ENCODE measurements at regions not wholly inside any gene's neighbourhood (a gene's known extent, or its start where the extent isn't known, plus 50 kb on each side); places are given as distances from the start of the nearest gene placed in this dataset.
A peak's percentile ranks its signal among the peaks of the same experiment; 100 is the strongest.

GRCh38 chr9:124179196-124180071 lies 78.3 kb upstream of the NEK6 start:
- DNase-seq, result no peak

- DNase-seq, result no peak
These were observed 77.2 kb upstream of the NEK6 start for GRCh38 chr9:124180557-124180956.

GRCh38 chr9:124182741-124183140 lies 75.0 kb upstream of the NEK6 start:
- no peak for DNase-seq

DNA sequence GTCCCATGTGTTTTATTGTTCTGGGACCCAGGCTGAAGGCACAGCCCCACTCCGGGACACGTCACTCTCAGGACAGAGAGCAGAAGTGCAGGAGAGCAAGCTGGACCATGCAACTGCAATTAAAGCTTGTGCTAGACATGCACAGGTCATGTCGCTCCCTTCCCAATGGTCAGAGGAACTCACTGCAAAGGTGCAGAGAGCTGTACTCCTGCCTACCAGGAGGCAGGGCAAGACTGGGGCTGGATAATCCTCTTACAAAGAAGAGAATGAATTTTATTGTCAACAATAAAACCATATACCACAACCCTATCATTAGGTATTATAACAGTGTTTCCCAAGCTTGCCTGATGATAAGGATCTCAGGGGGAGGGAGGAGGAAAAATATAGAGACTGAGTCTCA lies 74.0 kb upstream of the NEK6 start:
- no peak for DNase-seq

DNA sequence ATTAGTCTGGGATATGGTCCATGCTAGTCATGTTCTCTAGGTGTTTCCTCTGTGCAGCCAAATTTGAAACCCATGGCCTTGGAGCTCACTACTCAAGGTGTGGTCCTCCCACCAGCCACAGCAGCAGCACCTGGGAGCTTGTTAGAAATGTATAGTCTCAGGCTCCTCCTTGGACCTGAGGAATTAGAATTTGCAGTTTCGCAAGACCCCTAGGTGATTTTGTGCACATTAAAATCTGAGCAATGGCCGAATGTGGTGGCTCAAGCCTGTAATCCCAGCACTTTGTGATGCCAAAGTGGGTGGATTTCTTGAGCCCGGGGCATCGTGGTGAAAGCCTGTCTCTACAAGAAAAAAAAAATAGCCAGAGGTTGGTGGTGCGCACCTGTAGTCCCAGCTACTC lies 72.3 kb upstream of the NEK6 start:
- no peak for DNase-seq

- DNase-seq, result no peak
These were observed 70.4 kb upstream of the NEK6 start for GRCh38 chr9:124187311-124187710.

DNA sequence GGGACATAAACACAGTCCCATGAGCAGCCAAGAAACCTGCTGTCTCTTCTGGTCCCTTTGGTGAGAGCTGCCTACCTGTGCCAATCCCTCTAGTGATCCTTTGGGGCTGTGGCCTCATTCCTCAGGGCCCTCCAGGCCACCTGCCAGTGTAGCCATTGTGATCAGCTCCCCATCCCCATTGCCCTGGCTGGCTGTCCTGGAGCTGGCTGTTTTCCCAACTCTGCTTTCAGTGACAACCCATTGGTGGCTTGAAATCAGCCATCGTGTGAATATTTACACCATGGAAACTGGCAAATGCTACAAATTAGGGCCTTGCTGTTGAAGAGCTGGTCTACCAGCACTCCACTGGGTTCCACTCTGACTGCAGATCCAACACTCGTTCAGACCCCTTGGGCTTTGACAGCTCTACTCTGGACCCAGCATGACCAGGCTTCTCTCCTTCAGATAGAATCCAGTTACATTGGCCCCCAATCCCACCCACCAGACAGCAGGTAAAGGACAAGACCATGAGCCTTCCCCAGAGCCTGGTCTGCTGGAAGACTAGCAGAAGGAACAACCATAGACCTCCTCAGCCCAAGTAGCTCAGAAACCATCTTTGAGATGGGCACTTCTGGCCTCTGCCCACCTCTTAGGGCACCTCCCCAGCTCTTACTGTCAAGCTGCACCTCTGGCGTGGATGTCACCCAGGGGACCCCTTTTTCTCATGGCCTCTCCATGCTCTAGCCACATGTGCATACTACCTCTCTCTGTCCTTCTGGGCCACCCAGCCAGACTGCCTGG lies 69.2 kb upstream of the NEK6 start:
- no peak for DNase-seq

DNA sequence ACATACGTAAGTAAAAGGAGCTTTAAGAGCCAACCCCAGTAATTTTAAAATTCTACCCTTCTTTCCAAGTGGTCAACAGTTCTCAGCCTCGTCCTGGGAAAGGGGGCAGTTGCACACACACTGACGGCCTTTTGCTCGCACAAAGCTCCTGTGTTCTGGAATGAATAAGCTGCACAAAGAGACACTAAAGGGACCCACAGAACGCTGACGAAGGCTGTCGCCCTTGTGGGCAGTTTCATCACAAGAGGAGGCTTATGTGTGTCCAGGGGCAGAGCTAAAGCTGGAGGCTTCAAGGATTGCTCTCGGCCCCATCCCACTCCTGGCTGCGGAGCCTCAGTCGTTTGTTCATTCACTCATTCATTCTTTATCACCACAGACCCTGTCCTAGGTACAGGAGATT lies 67.0 kb upstream of the NEK6 start:
- DNase-seq, result no peak

DNA sequence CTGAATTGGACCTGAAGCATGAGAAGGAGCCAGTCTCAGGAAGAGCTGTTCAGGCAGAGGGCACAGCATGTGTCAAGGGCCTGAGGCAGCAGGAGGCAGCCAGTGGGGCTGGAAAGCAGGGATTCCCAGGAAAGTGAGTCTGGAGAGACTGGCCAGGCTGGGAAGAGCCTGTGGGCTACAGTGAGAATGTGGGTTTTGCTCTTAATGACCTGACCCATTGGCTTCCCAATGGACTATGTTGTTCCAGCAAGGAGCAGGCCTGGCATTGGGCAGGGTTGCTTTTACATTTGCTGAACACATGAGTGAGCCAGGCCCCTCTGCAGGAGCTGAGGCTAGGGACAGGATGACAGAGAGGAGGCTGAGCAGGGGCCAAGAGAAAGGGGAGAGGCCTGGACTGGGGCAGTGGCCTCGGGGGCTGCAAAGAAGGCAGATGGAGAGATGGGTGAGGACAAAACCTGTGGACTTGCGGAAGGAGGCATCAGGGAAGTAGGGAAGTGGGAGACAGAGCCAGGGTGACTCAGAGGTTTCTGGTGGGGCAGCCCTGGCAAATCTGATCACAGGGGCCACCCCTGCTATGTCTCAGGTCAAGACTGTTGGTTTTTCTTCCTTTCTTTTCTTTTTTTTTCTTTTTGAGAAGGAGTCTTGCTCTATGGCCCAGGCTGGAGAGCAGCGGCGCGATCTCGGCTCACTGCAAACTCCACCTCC lies 65.9 kb upstream of the NEK6 start:
- DNase-seq, result no peak

- no peak for DNase-seq
These were observed 61.0 kb upstream of the NEK6 start for GRCh38 chr9:124196814-124197176.

DNA sequence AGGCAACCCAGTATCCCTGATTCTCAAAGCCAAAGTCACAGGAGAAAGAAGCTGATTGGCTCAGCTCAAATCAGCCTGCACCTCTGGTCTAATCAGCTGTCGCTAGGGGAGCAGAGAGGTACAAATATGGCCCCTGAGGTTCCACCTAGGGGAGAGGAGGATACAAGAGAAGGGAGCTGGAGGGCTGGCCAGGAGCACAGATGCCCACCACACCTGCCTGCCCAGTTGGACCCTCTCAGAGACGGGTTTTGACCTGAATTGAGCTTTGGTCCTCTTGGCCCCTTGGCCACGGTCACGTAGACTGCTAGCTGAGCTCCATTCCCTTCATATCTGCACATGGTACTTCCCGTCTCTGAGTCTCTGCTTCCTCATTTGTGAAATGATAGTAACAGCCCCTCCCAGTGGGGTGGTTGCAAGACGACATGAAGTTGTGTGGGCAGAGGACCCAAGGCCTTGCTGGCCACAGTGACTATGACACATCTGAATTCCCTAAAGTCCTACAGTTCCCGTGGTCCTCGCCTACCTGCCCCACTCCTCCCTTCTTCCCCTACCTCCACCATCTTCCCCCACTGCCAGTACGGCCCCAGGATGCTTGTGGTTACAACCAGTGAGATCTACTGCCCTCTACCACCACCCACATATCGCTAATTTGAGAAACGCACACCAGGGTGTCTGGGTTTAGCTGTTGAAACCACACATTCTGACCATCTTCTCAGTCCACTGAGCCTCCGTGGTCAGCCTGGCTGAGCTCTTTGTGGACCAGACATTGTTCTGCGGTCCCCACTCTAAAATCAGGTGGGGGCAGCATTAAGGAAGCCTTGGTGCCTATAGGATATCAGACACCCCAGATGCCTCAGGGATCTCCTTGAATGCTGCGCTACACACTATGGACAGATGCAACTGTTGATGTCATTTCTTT lies 60.3 kb upstream of the NEK6 start:
- no peak for DNase-seq

GRCh38 chr9:124198331-124198730 lies 59.4 kb upstream of the NEK6 start:
- DNase-seq, result no peak

GRCh38 chr9:124198948-124199347 lies 58.8 kb upstream of the NEK6 start:
- no peak for DNase-seq

DNA sequence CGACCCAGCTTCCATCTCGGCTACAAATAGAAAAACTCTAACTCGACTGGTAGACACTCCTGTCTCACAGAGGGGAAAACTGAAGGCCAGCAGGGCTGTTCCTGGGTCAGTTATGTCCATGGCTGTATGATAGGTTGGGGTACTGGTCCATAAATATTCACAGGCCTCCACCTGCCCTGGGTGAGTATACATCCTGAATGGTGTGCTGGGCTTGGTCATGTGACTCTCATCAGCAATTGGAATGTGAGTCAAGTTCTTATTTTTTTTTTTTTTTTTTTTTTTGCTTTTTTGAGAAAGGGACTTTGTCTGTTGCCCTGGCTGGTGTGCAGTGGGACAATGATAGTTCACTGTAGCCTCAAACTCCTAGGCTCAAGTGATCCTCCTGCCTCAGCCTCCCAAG lies 58.3 kb upstream of the NEK6 start:
- no peak for DNase-seq

DNA sequence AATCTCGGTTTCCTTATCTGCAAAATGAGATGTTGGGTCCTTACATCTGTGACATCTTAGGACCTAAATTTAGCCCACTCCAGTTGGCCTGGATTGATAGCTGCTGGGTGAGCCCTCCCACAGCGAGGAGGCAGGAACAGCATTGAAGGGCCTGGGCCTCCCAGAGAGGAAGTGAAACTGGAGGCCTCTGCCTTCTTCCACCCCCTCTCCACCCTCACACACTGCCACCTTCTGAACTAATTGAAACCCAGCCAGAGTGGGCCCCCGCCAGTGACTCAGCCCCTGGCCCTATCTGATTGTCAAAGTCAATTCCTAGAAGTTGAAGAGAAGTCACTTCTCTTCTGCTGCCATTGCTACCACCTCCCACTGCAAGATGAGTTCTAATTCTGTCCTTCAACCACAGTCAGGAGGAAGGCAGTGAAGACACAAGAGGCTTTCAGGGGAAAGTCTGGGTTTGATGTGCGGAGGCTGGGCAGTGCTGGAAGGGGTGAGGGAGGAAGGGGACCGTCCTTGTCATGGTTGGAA lies 55.2 kb upstream of the NEK6 start:
- peak; percentile 78 for DNase-seq

GRCh38 chr9:124205686-124206352 lies 51.9 kb upstream of the NEK6 start:
- no peak for DNase-seq

DNA sequence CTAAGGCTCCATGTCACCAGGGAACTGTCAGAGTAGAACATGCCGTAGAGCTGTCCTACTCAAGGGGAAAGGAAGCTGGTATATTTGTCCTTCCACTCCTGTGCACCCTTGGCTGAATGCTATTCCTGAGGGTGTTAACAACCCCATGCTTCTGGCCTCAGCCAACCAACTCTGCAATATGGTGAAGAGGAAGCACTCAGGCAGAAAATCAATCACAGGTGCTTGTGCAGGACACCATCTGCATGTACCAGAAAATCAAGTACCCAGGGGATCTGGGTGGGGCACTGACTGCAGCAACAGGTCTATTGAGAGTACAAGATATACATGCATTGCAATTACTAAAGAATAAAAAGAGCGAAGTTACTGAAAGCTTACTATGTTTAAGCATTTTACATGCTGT lies 51.4 kb upstream of the NEK6 start:
- DNase-seq, result no peak

All from activated naive CD4-positive, alpha-beta T cell treated with anti-CD3 and anti-CD28 coated beads, Interleukin-2, amount 50 U/mL, for 16 hours (primary cell).